ENCODE measurements at regions not wholly inside any gene's neighbourhood (a gene's known extent, or its start where the extent isn't known, plus 50 kb on each side); places are given as distances from the start of the nearest gene placed in this dataset.
A peak's percentile ranks its signal among the peaks of the same experiment; 100 is the strongest.
"Not testable (repeated sequence)": the region's sequence is repeated elsewhere in the genome, so short reads cannot be mapped to it uniquely, and the experiment has no call there.

DNA sequence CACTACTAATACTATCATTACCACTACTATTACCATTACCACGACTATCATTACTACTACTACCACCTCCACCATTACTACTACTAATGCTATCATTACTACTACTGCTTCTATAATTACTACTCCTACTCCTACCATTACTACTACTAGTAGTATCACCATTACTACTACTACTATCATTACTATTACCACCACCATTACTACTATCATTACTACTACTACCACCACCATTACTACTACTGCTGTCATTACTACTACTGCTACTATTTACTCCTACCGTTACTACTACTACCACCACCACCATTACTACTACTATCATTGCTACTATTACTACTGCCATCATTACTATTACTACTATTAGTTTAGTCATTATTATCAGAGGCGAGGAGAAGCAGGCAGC, 140.9 kb upstream of the KCNJ15 start:
- no peak for DNase-seq

DNA sequence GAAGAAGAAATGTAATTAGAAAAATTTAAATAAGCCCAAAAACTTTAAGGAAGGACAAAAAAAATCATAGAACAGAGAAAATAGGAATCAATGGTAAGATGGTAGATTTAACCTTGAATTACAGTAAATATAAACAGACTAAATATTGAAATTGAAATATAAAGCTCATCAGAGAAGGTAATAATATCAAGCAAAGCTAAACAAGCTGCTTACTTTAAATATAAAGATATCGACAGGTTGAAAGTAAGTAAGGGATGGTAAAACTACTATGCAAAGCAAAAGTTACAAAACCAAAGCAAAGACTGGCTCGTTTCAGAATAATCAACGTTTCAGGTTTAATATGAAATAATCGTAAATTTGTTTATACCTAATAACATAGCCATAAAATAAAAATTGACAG, 137.0 kb upstream of the KCNJ15 start:
- DNase-seq = no peak

DNA sequence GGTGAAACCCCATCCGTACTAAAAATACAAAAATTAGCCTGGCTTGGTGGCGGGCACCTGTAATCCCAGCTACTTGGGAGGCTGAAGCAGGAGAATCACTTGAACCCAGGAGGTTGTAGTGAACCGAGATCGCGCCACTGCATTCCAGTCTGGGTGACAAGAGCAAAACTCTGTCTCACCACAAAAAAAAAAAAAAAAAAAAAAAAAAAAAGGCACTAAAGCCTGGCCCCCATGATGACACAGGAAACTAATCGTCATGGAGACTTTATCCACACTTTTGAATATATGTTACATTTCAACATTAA, 136.2 kb upstream of the KCNJ15 start:
- DNase-seq = not testable (repeated sequence)

DNA sequence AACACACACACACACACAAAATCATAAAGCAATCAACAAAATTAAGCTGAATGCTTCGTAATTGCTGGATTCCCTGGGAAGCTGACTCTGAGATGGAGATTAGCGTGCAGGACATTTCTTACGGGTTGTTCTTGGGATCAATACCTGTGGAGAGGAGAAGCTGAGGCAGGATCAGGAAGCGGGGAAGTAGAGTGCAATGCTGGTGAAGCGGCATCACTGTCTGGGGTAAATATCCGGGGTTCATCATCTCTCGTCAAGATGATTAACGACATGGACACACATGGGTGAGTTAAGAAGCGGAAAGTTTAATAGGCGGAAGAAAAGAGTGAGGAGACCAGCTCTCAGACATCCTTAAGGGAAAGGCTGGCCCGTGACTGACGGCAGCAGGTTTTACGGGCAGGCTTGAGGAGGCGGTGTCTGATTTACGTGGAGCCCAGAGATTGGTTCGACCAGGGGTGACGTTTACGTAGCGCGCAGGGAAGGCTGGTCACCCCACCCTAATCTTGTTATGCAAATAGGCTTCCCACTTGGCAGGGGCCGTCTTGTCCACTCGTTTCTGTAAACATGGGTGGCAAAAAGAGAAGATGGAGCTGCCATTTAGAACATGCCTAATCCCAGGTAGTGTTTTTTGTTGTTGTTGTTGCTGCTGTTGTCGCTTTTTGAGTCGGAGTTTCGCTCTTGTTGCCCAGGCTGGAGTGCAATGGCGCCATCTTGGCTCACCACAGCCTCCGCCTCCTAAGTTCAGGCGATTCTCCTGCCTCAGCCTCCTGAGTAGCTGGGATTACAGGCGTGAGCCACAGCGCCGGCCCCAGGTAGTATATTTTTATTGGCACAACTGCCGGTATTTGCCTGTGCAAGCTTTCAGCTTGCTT, 135.6 kb upstream of the KCNJ15 start:
- peak; percentile 24 for DNase-seq

DNA sequence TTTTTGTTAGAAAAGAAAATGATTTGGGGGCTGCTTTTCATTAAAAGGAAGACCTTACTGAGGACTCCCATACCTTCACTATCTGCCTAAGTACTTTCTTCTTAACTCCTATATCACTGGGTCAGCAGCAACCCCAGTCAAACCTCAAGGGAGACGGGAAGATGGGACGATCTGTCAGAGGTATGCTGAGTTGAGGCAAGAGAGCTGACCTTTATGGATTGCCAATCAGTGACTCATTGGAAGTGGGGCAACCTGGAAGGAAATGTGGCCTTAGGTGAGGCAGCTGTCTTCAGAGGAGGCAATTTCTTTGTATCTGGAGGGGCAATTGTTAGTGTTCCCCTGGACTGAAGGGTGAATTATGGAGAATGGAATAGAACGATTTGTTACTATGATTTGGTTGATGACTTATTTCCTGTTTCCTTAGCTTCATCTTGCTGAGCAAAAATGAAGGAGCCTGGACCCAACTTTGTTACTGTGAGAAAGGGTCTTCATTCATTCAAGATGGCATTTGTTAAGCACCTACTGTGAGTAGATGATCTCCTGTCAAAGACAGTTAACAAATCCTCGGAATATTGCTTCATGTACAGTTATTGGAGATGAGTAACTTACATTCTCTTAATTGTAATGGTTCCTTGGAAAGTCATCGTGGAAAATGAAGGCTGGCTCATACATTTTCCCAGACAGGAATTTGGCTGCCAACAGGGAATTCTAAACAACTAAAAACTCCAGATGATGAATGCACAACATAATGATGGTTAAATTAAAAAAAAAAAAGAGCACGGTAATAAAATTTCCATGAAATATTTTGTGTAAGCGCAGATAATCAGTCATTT, 134.7 kb upstream of the KCNJ15 start:
- DNase-seq = no peak

DNA sequence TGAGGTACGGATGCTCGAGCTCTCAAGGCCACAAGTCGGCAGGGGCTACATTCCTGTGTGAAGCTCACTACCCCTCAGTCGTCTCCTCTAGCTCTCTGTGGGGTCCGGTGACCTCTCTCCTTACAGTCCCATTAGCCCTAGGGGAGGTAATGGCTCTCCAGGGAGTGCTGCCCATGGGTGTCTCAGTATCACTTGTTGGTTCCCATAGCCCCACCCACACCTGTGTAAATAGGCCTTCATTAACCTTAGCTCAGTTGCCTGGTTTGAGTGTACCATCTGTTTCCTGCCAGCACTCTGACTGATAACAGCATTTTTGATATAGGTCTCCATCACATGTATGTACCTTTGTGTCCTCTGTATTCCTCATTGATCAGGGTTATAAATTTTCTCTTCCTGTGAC, 133.2 kb upstream of the KCNJ15 start:
- no peak for DNase-seq

DNA sequence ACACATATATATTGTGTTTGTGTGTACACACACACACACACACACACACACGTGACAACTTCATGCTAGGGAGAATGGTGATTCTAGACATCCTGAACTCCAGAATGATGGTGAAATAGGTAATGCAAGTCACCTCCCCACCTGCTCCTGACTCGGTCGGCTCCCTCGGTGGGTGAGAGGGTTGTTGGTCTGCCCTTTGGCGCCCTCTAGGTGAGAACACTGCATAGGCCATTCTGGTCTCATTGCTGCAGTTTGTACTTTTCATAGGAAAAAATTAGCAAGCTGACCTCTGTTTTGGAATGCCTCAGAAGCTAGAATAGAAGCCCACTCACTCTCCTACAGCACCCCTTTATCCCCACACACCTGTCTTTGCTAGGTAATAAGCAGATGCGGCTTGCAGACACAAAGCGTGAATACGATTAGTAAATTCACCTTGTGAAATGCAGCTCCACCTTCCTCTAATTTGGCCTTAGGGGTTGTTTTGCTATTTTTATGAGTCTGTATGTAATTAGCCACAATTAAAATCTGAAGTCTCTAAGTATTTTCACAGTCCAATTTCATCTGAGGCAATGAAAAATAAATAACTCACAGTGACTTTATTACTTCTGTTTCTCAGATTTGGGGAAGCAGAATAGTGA, 130.0 kb upstream of the KCNJ15 start:
- peak; percentile 72 for DNase-seq

DNA sequence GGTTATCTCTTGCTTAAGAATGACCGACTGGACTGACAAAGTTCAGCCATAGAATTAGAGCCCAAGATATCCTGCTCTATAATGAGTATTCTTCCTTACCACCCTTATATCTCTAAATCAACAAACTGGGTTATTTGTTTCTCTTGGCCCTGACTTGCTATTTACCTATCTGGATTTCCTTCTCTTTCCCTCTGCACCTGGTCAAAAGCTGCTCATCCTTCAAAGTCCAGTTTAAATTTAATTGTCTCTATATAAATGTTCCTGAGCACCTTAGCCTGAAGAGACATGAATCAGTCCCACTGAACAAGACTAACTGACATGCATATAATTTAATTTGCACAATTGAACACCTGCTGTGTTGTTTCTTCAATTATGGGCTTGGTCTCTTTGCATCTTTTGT, 127.1 kb upstream of the KCNJ15 start:
- no peak for DNase-seq

DNA sequence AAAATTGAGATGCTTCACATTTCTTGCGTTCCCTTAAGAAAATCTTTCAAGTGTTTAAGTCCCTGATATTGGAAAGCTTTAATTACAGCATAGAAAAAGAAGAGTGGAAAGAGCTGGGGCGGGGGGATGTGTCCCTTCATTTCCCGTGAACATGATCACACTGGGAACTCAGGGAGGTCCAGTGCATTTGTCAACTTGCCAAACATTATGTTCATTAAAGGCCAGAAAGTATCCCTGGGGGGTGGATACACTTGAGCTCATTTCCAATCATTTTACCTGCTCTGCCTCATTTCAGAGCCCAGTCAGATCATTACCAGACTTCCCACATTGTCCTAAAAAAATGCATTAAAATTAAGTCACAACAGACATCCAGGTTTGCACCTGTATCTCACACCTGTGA, 123.6 kb upstream of the KCNJ15 start:
- DNase-seq = no peak

DNA sequence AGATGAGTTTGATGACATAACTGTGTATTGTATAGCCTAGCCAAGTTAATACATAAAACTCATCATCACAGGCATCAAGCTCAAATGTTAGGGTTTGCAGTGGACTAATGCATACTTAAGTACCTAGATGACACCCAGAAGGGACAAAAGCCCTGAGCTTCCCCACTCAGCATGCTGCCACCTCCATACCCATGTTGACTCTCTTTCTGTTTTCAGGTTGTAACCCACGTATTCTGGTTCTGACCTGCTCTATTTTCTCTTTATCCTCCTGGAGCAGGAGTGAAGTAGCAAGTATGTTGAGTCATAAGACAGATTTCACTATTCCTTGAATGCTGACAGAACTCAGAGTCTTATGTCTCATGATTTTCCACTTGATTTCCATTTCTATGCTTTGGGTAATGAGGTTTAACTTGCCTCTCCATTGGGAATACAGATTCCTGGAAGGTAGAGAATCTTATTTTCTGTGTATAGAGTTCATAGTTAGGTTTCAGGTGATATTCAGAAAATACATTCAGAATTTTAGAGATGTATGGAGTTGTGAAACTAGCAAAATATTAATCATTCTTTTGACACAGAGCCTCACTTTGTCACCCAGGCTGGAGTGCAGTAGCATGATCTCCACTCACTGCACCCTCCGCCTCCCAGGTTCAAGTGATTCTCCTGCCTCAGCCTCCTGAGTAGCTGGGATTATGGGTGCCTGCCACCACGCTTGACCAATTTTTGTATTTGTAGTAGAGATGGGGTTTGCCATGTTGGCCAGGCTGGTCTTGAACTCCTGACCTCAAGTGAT, 122.5 kb upstream of the KCNJ15 start:
- DNase-seq = no peak

DNA sequence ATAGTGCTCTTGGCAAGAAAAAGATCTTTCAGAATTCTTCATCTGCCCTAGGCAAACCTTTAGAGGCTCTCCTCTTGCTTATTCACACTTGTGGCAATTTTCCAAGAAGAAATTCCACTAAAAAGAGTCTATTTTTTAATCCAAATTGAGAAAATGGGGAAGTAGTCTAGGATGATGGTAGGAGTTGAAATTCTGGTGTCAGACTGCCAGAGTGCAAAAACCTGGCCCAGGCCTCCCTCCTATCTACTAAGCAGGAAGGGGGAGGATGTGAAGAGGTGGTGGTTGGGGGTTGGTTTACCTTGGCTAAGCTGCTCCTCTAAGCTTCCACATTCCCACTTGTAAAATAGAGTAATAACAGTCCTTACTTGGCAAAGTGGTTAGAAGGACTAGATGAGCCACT, 120.6 kb upstream of the KCNJ15 start:
- no peak for DNase-seq

DNA sequence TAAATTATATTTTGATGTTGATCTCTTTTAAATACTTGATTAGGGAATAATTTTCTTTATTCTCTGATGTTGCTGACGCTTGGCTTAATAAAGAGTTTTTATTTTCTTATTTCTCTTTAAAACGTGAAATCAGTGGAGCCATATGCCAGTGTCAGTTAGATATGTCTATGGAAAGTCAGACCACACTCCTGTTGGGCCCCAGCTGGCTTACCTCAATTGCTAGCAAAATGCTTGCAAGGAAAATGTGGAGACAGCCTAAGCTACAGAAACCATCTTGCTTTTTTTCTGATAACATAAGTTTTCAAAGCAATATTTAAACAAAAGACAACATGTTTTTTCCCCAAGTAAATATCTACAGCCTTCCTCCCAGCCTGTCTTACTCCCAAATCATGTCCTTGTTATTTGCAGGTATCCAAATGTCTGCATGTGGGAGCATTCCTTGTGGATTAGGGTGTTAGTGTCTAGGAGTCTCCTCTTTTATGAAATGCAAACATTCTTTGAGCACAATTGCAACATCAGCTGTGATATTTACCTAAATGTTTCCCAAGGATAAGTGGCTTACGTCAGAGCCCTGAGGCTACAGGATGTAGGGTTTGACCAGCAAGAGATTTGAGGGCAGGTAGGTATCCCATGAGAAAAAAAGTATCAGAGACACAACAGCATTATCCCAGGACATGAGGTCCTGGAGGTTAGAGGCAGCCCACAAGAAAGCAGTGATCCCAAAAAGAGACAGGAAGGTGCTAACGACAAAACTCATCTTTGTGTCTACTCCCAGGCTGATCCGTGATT, 117.2 kb upstream of the KCNJ15 start:
- DNase-seq = no peak

DNA sequence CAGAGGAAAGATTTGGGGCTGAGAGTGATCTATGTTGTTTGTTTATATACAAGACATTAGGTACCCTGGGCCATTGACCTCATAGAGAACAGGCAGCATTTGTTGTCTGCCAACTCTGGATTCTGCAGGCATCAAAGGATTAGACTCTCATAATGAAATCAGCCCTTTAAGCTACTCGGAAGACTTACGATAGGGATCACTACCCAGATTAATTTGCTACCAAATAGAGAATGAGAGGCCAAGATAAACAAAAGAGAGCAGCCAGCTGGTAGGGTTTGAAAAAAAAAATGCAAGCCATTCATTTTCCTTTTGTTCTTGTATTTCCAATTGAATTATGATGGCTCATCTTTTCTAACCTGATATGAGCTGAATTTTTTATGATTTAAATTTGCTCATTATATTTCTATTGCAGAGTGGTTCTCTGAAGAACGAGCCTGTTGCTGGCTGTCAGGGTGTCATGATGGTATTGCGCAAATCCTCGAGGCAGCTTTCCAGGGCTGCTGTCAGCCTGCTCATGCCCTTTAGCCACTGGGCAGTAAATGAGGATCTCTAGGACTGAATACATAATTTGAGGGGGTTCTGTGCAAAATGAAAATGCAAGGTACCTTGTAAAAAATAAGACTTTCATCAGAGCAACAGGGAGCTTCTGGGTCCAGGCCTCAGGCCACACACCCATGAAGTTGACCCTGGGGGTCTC, 116.4 kb upstream of the KCNJ15 start:
- DNase-seq = no peak

DNA sequence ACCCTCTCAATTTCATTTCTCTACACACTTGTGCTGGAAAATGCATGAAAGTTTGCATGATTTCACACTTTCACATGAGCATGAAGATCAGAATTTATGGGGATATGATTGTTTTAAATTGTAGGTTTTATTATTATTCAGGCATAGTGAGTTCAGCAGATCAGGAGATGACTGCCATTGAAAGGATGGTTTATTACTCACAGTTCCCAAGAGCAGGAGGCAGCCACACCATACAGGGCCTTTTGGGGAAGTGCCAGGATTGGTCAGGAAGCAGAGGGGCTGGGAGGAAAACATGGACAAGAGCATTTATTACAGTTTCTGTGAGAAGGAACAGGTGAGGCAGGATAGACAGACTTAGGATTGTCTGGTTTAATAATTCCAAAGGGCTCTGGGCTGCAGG, 114.6 kb upstream of the KCNJ15 start:
- no peak for DNase-seq

DNA sequence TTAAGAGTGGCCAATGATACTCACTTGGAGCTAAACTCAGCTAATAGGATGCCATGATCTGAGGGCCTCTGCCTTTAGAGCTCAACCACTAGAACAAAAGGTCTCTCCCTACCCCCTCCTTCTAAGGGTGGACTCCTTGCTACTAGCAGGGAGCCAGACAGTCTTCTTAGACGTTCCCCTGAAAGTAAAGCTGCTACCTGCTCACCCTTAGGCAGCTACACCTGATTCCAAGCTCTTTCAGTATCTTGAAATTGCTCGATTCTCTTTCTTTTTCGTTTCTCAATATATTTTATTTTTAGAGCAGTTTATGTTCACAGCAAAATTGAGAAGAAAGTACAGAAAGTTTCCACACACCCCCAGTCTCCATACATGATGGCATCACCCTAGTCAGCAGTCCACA, 112.6 kb upstream of the KCNJ15 start:
- DNase-seq = no peak

DNA sequence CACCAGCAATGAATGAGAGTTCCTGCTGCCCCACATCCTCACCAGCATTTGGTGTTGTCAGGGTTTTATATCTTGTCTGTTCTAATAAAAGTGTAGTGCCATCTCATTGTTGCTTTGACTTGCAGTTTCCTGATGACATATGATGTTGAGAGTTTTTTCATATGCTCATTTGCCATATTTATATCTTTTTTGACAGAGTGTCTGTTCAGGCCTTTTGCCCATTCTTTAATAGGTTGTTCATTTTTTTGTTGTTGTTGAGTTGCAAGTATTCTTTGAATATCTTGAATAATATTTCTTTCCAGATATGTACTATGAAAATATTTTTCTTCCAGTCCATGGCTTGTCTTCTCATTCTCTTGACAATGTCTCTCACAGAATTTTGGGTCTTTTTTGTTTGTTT, 111.7 kb upstream of the KCNJ15 start:
- no peak for DNase-seq

DNA sequence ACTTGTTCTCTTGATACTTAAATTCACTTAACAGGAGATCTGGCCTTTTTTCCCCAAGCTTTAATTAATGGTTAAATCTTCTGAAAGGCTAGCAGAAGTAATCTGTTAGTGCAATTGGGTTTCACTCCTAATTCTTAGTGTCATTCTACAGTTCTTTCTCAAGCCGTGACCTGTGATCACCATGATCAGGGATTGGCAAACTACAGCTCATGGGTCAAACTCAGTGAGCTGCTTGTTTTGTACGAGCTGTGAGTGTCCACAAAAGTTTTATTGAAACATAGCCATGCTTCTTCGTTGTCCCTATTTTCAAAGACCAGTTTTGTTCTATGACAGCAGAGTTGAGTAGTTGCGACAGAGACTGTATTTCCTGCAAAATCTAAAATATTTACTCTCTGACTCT, 109.4 kb upstream of the KCNJ15 start:
- DNase-seq = no peak

DNA sequence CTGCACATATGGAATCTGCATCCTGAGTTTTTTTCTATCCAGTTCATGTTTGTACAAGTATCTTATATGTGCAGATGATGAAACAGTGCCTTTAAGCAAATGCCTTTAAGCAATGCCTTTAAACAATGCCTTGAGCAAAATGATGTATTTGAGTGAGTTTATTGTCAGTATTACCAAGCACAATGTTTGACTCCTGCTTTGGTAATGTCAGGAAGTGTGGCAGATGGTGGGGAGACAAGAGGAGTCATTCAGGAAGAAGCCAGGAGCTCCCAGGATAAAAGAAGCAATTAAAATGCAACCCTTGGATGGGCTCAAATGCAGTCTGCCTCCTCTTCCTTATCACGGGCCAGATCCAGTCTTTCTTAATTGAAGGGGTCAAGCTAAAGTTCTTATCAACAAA, 108.7 kb upstream of the KCNJ15 start:
- DNase-seq = no peak

DNA sequence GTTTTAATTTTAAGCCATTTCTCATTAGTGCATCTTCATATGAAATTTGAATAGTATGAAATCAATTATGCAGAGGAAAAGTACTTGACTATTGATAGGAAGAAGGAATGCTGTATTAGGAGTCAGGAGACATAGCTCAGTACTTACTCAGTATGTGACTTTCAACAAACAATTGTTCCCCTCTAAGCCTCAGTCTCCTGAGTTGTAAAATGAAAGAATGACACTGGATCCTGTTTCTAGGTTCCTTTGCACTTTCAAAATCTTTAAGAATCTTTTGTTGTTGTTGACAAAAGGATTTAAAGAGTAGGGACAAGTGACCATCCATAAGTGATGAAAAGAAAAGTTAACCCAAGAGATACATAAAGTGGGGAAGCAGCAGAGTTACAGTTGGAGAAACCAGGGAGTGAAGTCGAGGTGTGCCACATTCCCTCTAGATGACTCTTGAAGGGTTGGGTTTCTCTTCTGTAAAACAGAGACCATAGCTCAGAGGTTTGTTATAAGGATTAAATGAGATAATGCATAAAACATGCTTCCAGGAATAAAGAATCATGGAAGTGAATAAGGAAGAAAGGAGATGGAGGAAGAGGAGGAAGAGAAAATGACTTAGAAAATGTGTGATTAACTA, 105.7 kb upstream of the KCNJ15 start:
- no peak for DNase-seq

DNA sequence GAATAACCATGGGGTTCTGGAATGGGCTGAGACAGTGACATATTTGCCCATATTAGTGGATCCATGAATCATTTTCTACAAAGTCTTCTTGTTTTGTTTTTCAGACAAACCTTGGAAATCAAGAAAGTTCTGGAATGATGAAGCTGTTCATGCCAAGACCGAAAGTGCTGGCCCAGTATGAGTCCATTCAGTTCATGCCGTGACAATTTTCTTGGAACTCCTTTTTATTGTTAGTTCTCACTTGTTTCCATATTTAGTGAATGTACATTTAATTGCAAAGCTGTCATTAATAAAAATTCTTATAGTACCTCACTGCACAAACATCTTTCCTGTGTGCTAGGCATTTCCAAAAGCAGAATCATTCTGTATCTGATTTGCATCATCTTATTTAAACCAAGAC, 100.6 kb upstream of the KCNJ15 start:
- DNase-seq = no peak

DNA sequence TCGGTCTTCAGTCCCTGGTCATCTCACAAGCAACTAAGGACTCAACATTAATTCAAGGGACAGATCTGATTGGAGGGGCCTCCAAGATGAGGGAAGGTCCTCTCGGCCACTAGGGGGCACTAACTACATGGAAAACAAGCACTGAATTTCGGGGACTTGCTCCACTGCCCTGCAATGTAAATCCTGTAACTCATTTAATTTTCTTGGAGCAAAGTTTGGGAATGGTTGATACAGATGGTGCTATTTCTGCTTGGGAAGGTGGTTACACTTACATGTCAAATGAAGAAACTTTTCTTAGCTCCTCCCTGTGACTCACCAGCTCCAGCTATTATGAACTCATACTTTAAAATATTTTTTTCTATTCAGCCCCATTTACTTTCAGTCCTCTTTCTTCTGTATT, 97.4 kb upstream of the KCNJ15 start:
- DNase-seq = peak; percentile 42

Measured in retina (tissue), 1 donor.